BJ (cell line): ENCODE measurements at regions not wholly inside any gene's neighbourhood (a gene's known extent, or its start where the extent isn't known, plus 50 kb on each side); places are given as distances from the start of the nearest gene placed in this dataset.

Source experiments
- CTCF ChIA-PET: fragments of 350-600 bp; formaldehyde crosslinking; extraction: SDS; loops from one replicate; lab custom pipeline; 2021; ENCODE audit warnings: antibody characterized with exemption, inconsistent platforms; lab: Yijun Ruan, JAX
- POLR2A ChIA-PET: fragments of 300-600 bp; sonication (Branson Sonifier 250); formaldehyde crosslinking; extraction: SDS; loops from one replicate; lab custom pipeline; 2021; ENCODE audit warnings: antibody characterized with exemption; lab: Charles Lee
- DNase-seq: peaks from one replicate; pipeline ENCODE4 v3.0.0-alpha.2; 2011; ENCODE audit warnings: low read depth
- H3K27me3 ChIP-seq: 2 replicates; pipeline ENCODE4 v1.6.0; 2011; ENCODE audit warnings: low read length; ENCODE audit not compliant: control insufficient read depth, insufficient read depth
- H3K36me3 ChIP-seq: 2 replicates; pipeline ENCODE4 v1.5.1; 2011; ENCODE audit warnings: low read length; ENCODE audit not compliant: control insufficient read depth, insufficient read depth
- H3K4me3 ChIP-seq: 2 replicates; pipeline ENCODE4 v1.5.1; 2011; ENCODE audit warnings: low read depth, mild to moderate bottlenecking, control low read depth, low read length
- CTCF ChIP-seq: IDR thresholded peaks from 2 replicates; pipeline ENCODE4 v1.5.1; 2011; ENCODE audit warnings: low read depth, mild to moderate bottlenecking, control low read depth, inconsistent platforms, low read length, moderate library complexity; ENCODE audit not compliant: insufficient read depth

GRCh38 chr5:106140101-106140500 lies 1530.6 kb downstream of the EFNA5 start:
- Histone ChIP-seq H3K4me3 (no peak overlapping the region), H3K36me3 (no peaks in the 10 kb centered on the region), H3K27me3 (no peaks in the 10 kb centered on the region)
- no peak for DNase-seq
- POLR2A ChIA-PET: no interaction called here
- TF ChIP-seq CTCF: no peak
- CTCF ChIA-PET: no interaction called here

GRCh38 chr5:106136061-106136460 lies 1534.7 kb downstream of the EFNA5 start:
- ChIA-PET POLR2A (no interaction called here), CTCF (no interaction called here)
- TF ChIP-seq CTCF: no peak
- no peak overlapping the region for H3K4me3 ChIP-seq
- no peaks in the 10 kb centered on the region for H3K27me3 ChIP-seq
- no peaks in the 10 kb centered on the region for H3K36me3 ChIP-seq
- no peak for DNase-seq

GRCh38 chr5:106135473-106135872 lies 1535.3 kb downstream of the EFNA5 start:
- CTCF ChIA-PET: no interaction called here
- no peak for TF ChIP-seq CTCF

GRCh38 chr5:106134549-106134948 lies 1536.2 kb downstream of the EFNA5 start:
- Histone ChIP-seq H3K36me3 (no peaks in the 10 kb centered on the region), H3K27me3 (no peaks in the 10 kb centered on the region), H3K4me3 (no peak overlapping the region)
- no peak for DNase-seq
- TF ChIP-seq CTCF: no peak
- POLR2A ChIA-PET: no interaction called here
- CTCF ChIA-PET: no interaction called here

More at GRCh38 chr5:106135473-106135872, 1535.3 kb downstream of the EFNA5 start:
- Histone ChIP-seq H3K4me3 (no peak overlapping the region), H3K36me3 (no peaks in the 10 kb centered on the region), H3K27me3 (no peaks in the 10 kb centered on the region)
- POLR2A ChIA-PET: no interaction called here
- no peak for DNase-seq

GRCh38 chr5:106127985-106128384 lies 1542.8 kb downstream of the EFNA5 start:
- no peak for TF ChIP-seq CTCF
- no peak overlapping the region for H3K4me3 ChIP-seq
- ChIA-PET POLR2A (no interaction called here), CTCF (no interaction called here)
- no peaks in the 10 kb centered on the region for H3K36me3 ChIP-seq
- no peak for DNase-seq
- no peaks in the 10 kb centered on the region for H3K27me3 ChIP-seq
